SK-N-SH treated with all-trans-retinoic acid at 6 μM for 48 hours (cell line): ENCODE measurements at regions not wholly inside any gene's neighbourhood (a gene's known extent, or its start where the extent isn't known, plus 50 kb on each side); places are given as distances from the start of the nearest gene placed in this dataset.

Experiments used
- ZC3H10 ChIP-seq: fragments of 250-450 bp; sonication (Bioruptor Pico); IDR thresholded peaks from 2 replicates; pipeline ENCODE4 v1.5.1; 2021; ENCODE audit warnings: mild to moderate bottlenecking, moderate library complexity
- ZFP3 ChIP-seq: fragments of 250-450 bp; sonication (Bioruptor Pico); IDR thresholded peaks from 2 replicates; pipeline ENCODE4 v1.5.0; 2020; ENCODE audit warnings: mild to moderate bottlenecking, moderate library complexity

- TF ChIP-seq ZC3H10, result no peak
- TF ChIP-seq ZFP3 (CRISPR knock-in tag), result no peak
These were observed 82.7 kb upstream of the CLINT1 start for GRCh38 chr5:157941616-157942015.
